K562 (cell line): ENCODE measurements at regions not wholly inside any gene's neighbourhood (a gene's known extent, or its start where the extent isn't known, plus 50 kb on each side); places are given as distances from the start of the nearest gene placed in this dataset.

Experiments
- ATAC-seq: fragments of 200-7000 bp; cut with Tn5 transposase; 3 replicates; pipeline ENCODE4 v1.9.1; 2020; ENCODE audit warnings: moderate library complexity
- BruUV-seq: library from RNA; stranded (reverse); fragments of 400-500 nt; replicated peaks from 2 replicates; lab custom pipeline; 2021; lab: Mats Ljungman, UMichigan
- CTCF ChIA-PET: fragments of 300-600 bp; formaldehyde crosslinking; extraction: SDS; loops from one replicate; lab custom pipeline; 2021; ENCODE audit warnings: low intra/inter-chr PET ratio; lab: Yijun Ruan, JAX
- POLR2A ChIA-PET: fragments of 300-600, 350-650 bp; sonication (Branson Sonifier 250); formaldehyde crosslinking; extraction: SDS; loops from one replicate; lab custom pipeline; 2021; ENCODE audit warnings: antibody characterized with exemption, inconsistent platforms; lab: Yijun Ruan, JAX
- DNase-seq, 4 experiments: peaks; one replicate each; pipeline versions ENCODE4 v3.0.0 to v3.0.0-alpha.2; 2011 to 2018; ENCODE audit warnings: low spot score in 3 of 4, mixed read lengths in 3 of 4; ENCODE audit errors: extremely low read depth in 1 of 4
- FAIRE-seq: peaks from 2 replicates; lab custom pipeline; 2011; peaks lifted over from hg19 to GRCh38; lab: Jason Lieb, UNC
- H2AFZ ChIP-seq: 2 replicates; pipeline ENCODE4 v1.6.0; 2011; ENCODE audit warnings: low read depth, low read length, control low read depth, inconsistent platforms
- H3K27ac ChIP-seq: fragments of 200-600 bp; 3 replicates; pipeline ENCODE4 v1.8.0; 2011; ENCODE audit warnings: low read depth, mild to moderate bottlenecking, control low read depth, inconsistent platforms, low read length, moderate library complexity, mixed read lengths; ENCODE audit errors: extremely low read depth
- H3K27me3 ChIP-seq, 2 experiments: fragments of 300-600 bp in 1 of 2; 2 replicates in 1 of 2; 3 replicates in 1 of 2; pipeline versions ENCODE4 v1.6.0 to v1.8.0; 2011; ENCODE audit warnings: inconsistent platforms in 2 of 2, low read length in 2 of 2, mild to moderate bottlenecking in 1 of 2, mixed read lengths in 1 of 2, moderate library complexity in 1 of 2; ENCODE audit not compliant: control insufficient read depth in 2 of 2, insufficient read depth in 2 of 2
- H3K36me3 ChIP-seq: fragments of 300-600 bp; 3 replicates; pipeline ENCODE4 v1.8.0; 2011; ENCODE audit warnings: mild to moderate bottlenecking, low read length, inconsistent platforms; ENCODE audit not compliant: control insufficient read depth, insufficient read depth
- H3K4me1 ChIP-seq, 2 experiments: fragments of 200-600 bp in 1 of 2; replicated peaks in 1 of 2; 2 replicates in 1 of 2; 3 replicates in 1 of 2; pipeline versions ENCODE4 v1.5.1 to v1.8.0; 2011; ENCODE audit warnings: inconsistent platforms in 2 of 2, low read length in 2 of 2, mild to moderate bottlenecking in 1 of 2, mixed read lengths in 1 of 2, moderate library complexity in 1 of 2; ENCODE audit not compliant: control insufficient read depth in 2 of 2, insufficient read depth in 2 of 2
- H3K4me2 ChIP-seq: 2 replicates; pipeline ENCODE4 v1.6.1; 2011; ENCODE audit warnings: low read length, control low read depth, inconsistent platforms, mixed read lengths; ENCODE audit not compliant: insufficient read depth
- H3K4me3 ChIP-seq: fragments of 200-600 bp; sonication (generic), shearing (Covaris generic); 2 replicates; pipeline ENCODE4 v1.5.1; 2016; ENCODE audit warnings: control low read depth, inconsistent platforms
- H3K79me2 ChIP-seq: fragments of 200-600 bp; 3 replicates; pipeline ENCODE4 v1.8.0; 2011; ENCODE audit warnings: low read length, inconsistent platforms; ENCODE audit not compliant: control insufficient read depth, insufficient read depth
- H3K9ac ChIP-seq, 2 experiments: 2 replicates each; pipeline versions ENCODE4 v1.6.0 to v1.6.1; 2011; ENCODE audit warnings: low read depth in 2 of 2, low read length in 2 of 2, control low read depth in 1 of 2, inconsistent platforms in 1 of 2, mild to moderate bottlenecking in 1 of 2, mixed read lengths in 1 of 2; ENCODE audit not compliant: insufficient read depth in 1 of 2
- H3K9me1 ChIP-seq: one replicate; pipeline ENCODE4 v1.6.0; 2011; ENCODE audit warnings: inconsistent platforms, mild to moderate bottlenecking, low read length, moderate library complexity; ENCODE audit not compliant: control insufficient read depth, insufficient read depth
- H3K9me3 ChIP-seq: replicated peaks from 2 replicates; pipeline ENCODE4 v1.5.1; 2011; ENCODE audit warnings: low read depth, low read length, inconsistent platforms; ENCODE audit not compliant: control insufficient read depth, insufficient read depth
- H4K20me1 ChIP-seq: replicated peaks from 2 replicates; pipeline ENCODE4 v1.6.1; 2011; ENCODE audit warnings: low read length, inconsistent platforms, mixed read lengths; ENCODE audit not compliant: control insufficient read depth, insufficient read depth
- EP400 ChIP-seq: fragments of 450-650 bp; IDR thresholded peaks from 2 replicates; pipeline ENCODE4 v1.6.1; 2017; ENCODE audit warnings: antibody characterized with exemption, mild to moderate bottlenecking, moderate library complexity
- FOXJ3 ChIP-seq: sonication (generic); formaldehyde crosslinking; IDR thresholded peaks from 2 replicates; pipeline ENCODE4 v1.4.0; 2020; ENCODE audit warnings: mild to moderate bottlenecking, missing genetic modification reagents
- GABPB2 ChIP-seq: fragments of 250-450 bp; sonication (Bioruptor Pico); conservative IDR thresholded peaks from 2 replicates; pipeline ENCODE4 v1.5.1; 2021; ENCODE audit warnings: mild to moderate bottlenecking
- KAT2B ChIP-seq: IDR thresholded peaks from one replicate; pipeline ENCODE4 v1.6.1; 2012; ENCODE audit warnings: low read depth, mild to moderate bottlenecking, control low read depth, inconsistent platforms, low read length, moderate library complexity
- NR1H2 ChIP-seq: sonication (generic); formaldehyde crosslinking; IDR thresholded peaks from 2 replicates; pipeline ENCODE4 v1.4.0; 2020; ENCODE audit warnings: mild to moderate bottlenecking, missing genetic modification reagents
- PHB2 ChIP-seq: fragments of 450-650 bp; IDR thresholded peaks from 2 replicates; pipeline ENCODE4 v1.6.1; 2017; ENCODE audit warnings: low read depth
- ZBTB40 ChIP-seq, 2 experiments: fragments of 450-650 bp in 1 of 2; sonication (generic) in 1 of 2; formaldehyde crosslinking in 1 of 2; IDR thresholded peaks; 2 replicates each; pipeline versions ENCODE4 v1.7.1 to v1.9.0; 2016 to 2022; ENCODE audit warnings: inconsistent platforms in 1 of 2, mild to moderate bottlenecking in 1 of 2, missing genetic modification reagents in 1 of 2
- ZNF444 ChIP-seq: fragments of 250-450 bp; sonication (Bioruptor Pico); IDR thresholded peaks from 2 replicates; pipeline ENCODE4 v1.4.0; 2020; ENCODE audit warnings: mild to moderate bottlenecking, moderate library complexity
- WGBS: fragments of 100-300 bp; shearing (Covaris generic); methylation state at CpG from one replicate; pipeline ENCODE4 v1.1.6; 2016; ENCODE audit warnings: low coverage, mixed read lengths; ENCODE audit not compliant: insufficient coverage; ENCODE audit errors: missing lambda C conversion rate; 5-methylcytosine and 5-hydroxymethylcytosine counted together
- in situ Hi-C: fragments of 300-500 bp; cut with MboI; formaldehyde crosslinking; loops from 4 replicates; pipeline ENCODE4 v1.15.0; 2018; ENCODE audit warnings: inconsistent platforms, mixed read lengths
- intact Hi-C: fragments of 100-400 bp; cut with micrococcal nuclease; formaldehyde crosslinking; loops from 2 replicates; pipeline ENCODE4 v1.14.2; 2022
- TF ChIP-seq, protein P1 (sequence below): fragments of 150-350 bp; conservative IDR thresholded peaks from 2 replicates; pipeline ENCODE4 v1.6.1; 2014; ENCODE audit warnings: low read length

DNA sequence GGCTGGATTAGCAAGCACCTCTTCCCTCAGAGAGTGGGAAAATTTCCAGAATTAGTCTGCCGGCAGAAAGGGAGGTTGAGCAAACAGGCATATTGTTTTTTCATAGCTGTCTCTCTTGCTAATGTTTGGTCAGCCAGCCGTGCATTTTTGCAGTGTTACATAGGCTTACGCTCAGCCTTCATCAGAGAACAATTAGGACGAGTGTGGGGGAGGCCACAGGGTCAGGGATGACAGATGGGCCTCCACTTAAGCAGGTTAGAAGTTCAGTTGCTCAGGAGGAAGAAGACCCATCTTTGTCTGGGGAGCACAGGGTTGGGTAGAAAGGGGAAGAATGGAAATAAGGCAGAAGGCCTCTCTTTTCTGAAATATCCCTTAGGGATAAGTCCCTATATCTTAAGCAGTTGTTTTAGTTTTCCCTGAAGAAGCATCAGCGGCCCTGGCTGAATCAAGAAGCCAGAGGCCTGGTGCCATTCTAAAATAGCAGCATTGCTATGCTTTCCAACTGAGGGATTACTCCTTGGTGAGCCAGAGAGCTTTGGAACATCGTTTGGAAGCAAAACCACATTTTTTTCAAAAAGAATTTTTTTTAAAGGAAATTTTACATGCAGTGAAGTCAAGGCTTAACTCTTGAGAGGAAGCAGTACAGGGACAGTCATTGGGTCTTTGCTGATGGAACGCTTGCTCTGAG, 118.8 kb downstream of the SMIM20 start (continued):
- TF ChIP-seq, protein P1, sequence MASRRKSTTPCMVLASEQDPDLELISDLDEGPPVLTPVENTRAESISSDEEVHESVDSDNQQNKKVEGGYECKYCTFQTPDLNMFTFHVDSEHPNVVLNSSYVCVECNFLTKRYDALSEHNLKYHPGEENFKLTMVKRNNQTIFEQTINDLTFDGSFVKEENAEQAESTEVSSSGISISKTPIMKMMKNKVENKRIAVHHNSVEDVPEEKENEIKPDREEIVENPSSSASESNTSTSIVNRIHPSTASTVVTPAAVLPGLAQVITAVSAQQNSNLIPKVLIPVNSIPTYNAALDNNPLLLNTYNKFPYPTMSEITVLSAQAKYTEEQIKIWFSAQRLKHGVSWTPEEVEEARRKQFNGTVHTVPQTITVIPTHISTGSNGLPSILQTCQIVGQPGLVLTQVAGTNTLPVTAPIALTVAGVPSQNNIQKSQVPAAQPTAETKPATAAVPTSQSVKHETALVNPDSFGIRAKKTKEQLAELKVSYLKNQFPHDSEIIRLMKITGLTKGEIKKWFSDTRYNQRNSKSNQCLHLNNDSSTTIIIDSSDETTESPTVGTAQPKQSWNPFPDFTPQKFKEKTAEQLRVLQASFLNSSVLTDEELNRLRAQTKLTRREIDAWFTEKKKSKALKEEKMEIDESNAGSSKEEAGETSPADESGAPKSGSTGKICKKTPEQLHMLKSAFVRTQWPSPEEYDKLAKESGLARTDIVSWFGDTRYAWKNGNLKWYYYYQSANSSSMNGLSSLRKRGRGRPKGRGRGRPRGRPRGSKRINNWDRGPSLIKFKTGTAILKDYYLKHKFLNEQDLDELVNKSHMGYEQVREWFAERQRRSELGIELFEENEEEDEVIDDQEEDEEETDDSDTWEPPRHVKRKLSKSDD = no peak
- no peak for TF ChIP-seq GABPB2 (CRISPR knock-in tag)
- no peak for TF ChIP-seq NR1H2 (CRISPR knock-in tag)

GRCh38 chr4:26033389-26033788, 119.4 kb downstream of the SMIM20 start:
- ChIA-PET CTCF (no interaction called here), POLR2A (interaction anchor here (0.5 to 0.6 kb wide), 3 partner anchors 10 to 1110 kb away, joined by 3 read pairs; no protein-coding TSS in a partner anchor)
- FAIRE-seq = no peak
- 0% methylated on average over 1 of the region's 1 CpG for WGBS
- Histone ChIP-seq H3K4me2 (no peak overlapping the region), H3K79me2 (no peaks in the 10 kb centered on the region), H3K9ac (no peak overlapping the region), H3K4me1 (peaks cover 0 to 7% of the 10 kb centered on the region in 2 experiments; a peak in 2 of 5 replicates), H2AFZ (no peak overlapping the region), H3K9me1 (no peaks in the 10 kb centered on the region), H3K36me3 (no peaks in the 10 kb centered on the region), H3K27ac (no peak overlapping the region), H4K20me1 (no peaks in the 10 kb centered on the region), H3K27me3 (peaks cover 6 to 26% of the 10 kb centered on the region in 2 experiments; a peak in 4 of 5 replicates), H3K4me3 (no peak overlapping the region), H3K9me3 (no peaks in the 10 kb centered on the region)
- DNase-seq = no peak
- intact Hi-C loops (no loop called here), in situ Hi-C loops (no loop called here)
- no TSS peak for BruUV-seq
- ATAC-seq = no peak
- TF ChIP-seq FOXJ3 (CRISPR knock-in tag) (no peak), KAT2B (no peak), EP400 (no peak), ZBTB40 (IDR thresholded peaks at IDR 0.05) (no peak), ZBTB40 (CRISPR knock-in tag; IDR thresholded peaks at IDR 0.05) (no peak), ZNF444 (no peak), PHB2 (no peak)
